ENCODE measurements at regions not wholly inside any gene's neighbourhood (a gene's known extent, or its start where the extent isn't known, plus 50 kb on each side); places are given as distances from the start of the nearest gene placed in this dataset.

- TF ChIP-seq POLR2A (IDR thresholded peaks at IDR 0.05; ENCODE audit: low read depth, low read length) (no peak), POLR2AphosphoS5 (IDR thresholded peaks at IDR 0.05; ENCODE audit: low read depth, low read length) (no peak)
Observed at GRCh38 chr13:32961724-32962123, 54.5 kb upstream of the KL start.

All from GM12892 (cell line).